ENCODE measurements at regions not wholly inside any gene's neighbourhood (a gene's known extent, or its start where the extent isn't known, plus 50 kb on each side); places are given as distances from the start of the nearest gene placed in this dataset.

DNA sequence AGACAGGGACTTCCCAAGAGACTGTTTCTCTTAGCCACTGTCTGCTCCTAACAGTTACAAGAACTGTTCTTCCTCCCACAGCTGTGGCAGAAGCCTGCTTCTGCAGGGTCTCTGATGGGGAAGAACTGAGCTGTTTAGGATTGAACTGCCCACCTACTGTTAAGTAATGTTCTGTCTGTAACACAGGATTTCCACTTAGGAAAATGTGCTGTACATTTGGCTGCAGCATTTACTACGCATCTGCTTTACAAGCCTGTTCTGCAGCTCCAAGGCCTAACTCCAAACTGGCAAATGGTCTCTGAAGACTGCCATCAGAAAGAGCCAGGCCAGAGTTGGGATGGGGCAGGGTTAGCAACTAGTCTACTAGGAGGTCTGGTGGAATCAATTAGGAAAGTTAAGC, 87.8 kb upstream of the UPP2 start:
- Histone ChIP-seq H3K4me1 (ENCODE audit: insufficient read depth) (no peaks in the 10 kb centered on the region), H3K4me3 (no peak overlapping the region), H3K36me3 (no peaks in the 10 kb centered on the region), H3K9me3 (no peaks in the 10 kb centered on the region), H3K27me3 (no peaks in the 10 kb centered on the region), H3K27ac (no peak overlapping the region)
- DNase-seq: no peak
- TF ChIP-seq EP300 (IDR thresholded peaks at IDR 0.05): no peak
- TF ChIP-seq, protein P1, sequence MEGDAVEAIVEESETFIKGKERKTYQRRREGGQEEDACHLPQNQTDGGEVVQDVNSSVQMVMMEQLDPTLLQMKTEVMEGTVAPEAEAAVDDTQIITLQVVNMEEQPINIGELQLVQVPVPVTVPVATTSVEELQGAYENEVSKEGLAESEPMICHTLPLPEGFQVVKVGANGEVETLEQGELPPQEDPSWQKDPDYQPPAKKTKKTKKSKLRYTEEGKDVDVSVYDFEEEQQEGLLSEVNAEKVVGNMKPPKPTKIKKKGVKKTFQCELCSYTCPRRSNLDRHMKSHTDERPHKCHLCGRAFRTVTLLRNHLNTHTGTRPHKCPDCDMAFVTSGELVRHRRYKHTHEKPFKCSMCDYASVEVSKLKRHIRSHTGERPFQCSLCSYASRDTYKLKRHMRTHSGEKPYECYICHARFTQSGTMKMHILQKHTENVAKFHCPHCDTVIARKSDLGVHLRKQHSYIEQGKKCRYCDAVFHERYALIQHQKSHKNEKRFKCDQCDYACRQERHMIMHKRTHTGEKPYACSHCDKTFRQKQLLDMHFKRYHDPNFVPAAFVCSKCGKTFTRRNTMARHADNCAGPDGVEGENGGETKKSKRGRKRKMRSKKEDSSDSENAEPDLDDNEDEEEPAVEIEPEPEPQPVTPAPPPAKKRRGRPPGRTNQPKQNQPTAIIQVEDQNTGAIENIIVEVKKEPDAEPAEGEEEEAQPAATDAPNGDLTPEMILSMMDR (IDR thresholded peaks at IDR 0.05): no peak
- no peak for TF ChIP-seq POLR2A (IDR thresholded peaks at IDR 0.05)
- intact Hi-C loops (cut with DNase I): loop anchor here in 3 of 4 donors (2.0 to 10.0 kb wide), 5 partner anchors 237 to 1111 kb away; no protein-coding TSS in a partner anchor
- WGBS, 3 donors: 43 to 88% (median 80%) methylated on average over 1 of the region's 1 CpG

GRCh38 chr2:158011055-158011771, 90.5 kb upstream of the UPP2 start:
- intact Hi-C loops (cut with DNase I): loop anchor here in 3 of 4 donors (5.0 to 10.0 kb wide), 4 partner anchors 234 to 1114 kb away; no protein-coding TSS in a partner anchor
- Histone ChIP-seq H3K9me3 (no peaks in the 10 kb centered on the region), H3K27ac (no peak overlapping the region)

GRCh38 chr2:158009399-158009798, 92.3 kb upstream of the UPP2 start:
- Histone ChIP-seq H3K9me3 (no peaks in the 10 kb centered on the region), H3K27me3 (no peaks in the 10 kb centered on the region), H3K36me3 (no peaks in the 10 kb centered on the region), H3K27ac (no peak overlapping the region), H3K4me1 (ENCODE audit: insufficient read depth) (no peaks in the 10 kb centered on the region), H3K4me3 (no peak overlapping the region)
- TF ChIP-seq EP300 (IDR thresholded peaks at IDR 0.05): no peak
- TF ChIP-seq POLR2A (IDR thresholded peaks at IDR 0.05): no peak
- TF ChIP-seq, protein P1 (IDR thresholded peaks at IDR 0.05): no peak
- DNase-seq: peak in 3 of 5 donors; percentile 24 to 27 (median 27)
- 6 to 11% (median 10%) methylated on average over 4 of the region's 4 CpGs for WGBS, 3 donors
- intact Hi-C loops (cut with DNase I): loop anchor here in 3 of 4 donors (2.0 to 10.0 kb wide), 4 partner anchors 225 to 517 kb away; no protein-coding TSS in a partner anchor

More at GRCh38 chr2:158011055-158011771, 90.5 kb upstream of the UPP2 start:
- H3K36me3 ChIP-seq: no peaks in the 10 kb centered on the region
- H3K4me3 ChIP-seq: no peak overlapping the region
- no peak for DNase-seq
- TF ChIP-seq EP300 (IDR thresholded peaks at IDR 0.05) (no peak), POLR2A (IDR thresholded peaks at IDR 0.05) (no peak)
- TF ChIP-seq, protein P1 (IDR thresholded peaks at IDR 0.05): no peak
- 88 to 96% (median 92%) methylated on average over 5 of the region's 5 CpGs for WGBS, 3 donors
- no peaks in the 10 kb centered on the region for H3K27me3 ChIP-seq
- H3K4me1 ChIP-seq (ENCODE audit: insufficient read depth): no peaks in the 10 kb centered on the region

DNA sequence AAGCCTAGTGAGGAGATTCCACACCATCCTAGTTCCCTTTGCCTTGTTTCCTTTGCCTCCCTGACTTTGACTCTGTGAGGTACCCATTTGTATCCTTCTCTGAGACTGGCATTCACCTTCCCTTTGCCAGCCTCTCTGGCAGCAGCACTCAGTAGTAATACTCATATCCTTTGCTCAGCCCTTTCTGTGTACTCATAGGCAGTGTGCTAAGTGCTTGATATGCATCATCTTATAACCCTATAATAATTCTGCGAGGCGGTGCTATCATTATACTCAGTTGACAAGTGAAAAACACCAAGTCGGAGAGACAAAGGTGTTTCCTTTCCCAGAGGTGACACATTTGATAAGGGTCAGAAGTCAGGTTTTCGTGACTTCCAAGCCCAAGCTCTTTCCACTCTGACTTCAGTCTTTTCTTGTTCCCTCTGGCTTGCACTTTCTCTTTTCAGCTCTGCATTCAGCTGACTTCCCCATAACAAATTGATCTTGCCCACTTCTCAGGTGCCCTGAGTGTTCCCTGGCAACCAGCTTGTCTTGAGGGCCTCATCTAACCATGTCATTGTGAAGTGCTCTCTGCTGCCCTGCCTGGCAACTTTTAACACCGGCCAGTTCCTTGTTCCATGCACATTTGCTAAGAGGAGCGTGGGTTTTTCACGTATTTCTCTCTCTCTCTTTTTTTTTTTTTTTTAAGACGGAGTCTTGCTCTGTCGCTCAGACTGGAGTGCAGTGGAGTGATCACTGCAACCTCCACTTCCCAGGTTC, 94.5 kb upstream of the UPP2 start:
- no peak overlapping the region for H3K4me3 ChIP-seq
- no peak overlapping the region for H3K27ac ChIP-seq
- H3K9me3 ChIP-seq: no peaks in the 10 kb centered on the region
- no peaks in the 10 kb centered on the region for H3K27me3 ChIP-seq
- TF ChIP-seq, protein P1 (IDR thresholded peaks at IDR 0.05): no peak
- TF ChIP-seq EP300 (IDR thresholded peaks at IDR 0.05) (no peak), POLR2A (IDR thresholded peaks at IDR 0.05) (no peak)
- intact Hi-C loops (cut with DNase I): loop anchor here in 2 of 4 donors (5.0 to 10.0 kb wide), 3 partner anchors 222 to 515 kb away; no protein-coding TSS in a partner anchor
- 94 to 97% (median 95%) methylated on average over 9 of the region's 9 CpGs for WGBS, 3 donors
- no peaks in the 10 kb centered on the region for H3K4me1 ChIP-seq (ENCODE audit: insufficient read depth)
- H3K36me3 ChIP-seq: no peaks in the 10 kb centered on the region
- DNase-seq: no peak
